Breast epithelium (tissue), 4 donors: ENCODE measurements at regions not wholly inside any gene's neighbourhood (a gene's known extent, or its start where the extent isn't known, plus 50 kb on each side); places are given as distances from the start of the nearest gene placed in this dataset.

Experiments used
- DNase-seq, 2 donors: peaks; one replicate each; pipeline ENCODE4 v3.0.0-alpha.2; 2019; ENCODE audit warnings: low spot score in 2 of 2
- H3K27ac ChIP-seq, 2 donors: fragments of 200-600 bp; sonication (generic) in 1 of 2; one replicate each; pipeline ENCODE4 v1.5.1; 2016 to 2019; ENCODE audit warnings: mild to moderate bottlenecking in 1 of 2
- H3K27me3 ChIP-seq, 2 donors: fragments of 200-600 bp; sonication (generic) in 1 of 2; one replicate each; pipeline versions ENCODE4 v1.5.1 to v1.6.0; 2017 to 2019; ENCODE audit warnings: control low read depth in 1 of 2, mild to moderate bottlenecking in 1 of 2
- H3K36me3 ChIP-seq: fragments of 200-600 bp; one replicate; pipeline ENCODE4 v1.5.1; 2019
- H3K4me1 ChIP-seq, 2 donors: fragments of 200-600 bp; sonication (generic); one replicate each; pipeline ENCODE4 v1.5.1; 2016 to 2019; ENCODE audit warnings: control low read depth in 1 of 2
- H3K4me3 ChIP-seq, 3 donors: fragments of 200-600 bp; sonication (generic); 1 replicate in 2 of 3; 2 replicates in 1 of 3; pipeline ENCODE4 v1.5.1; 2016 to 2019; ENCODE audit warnings: mild to moderate bottlenecking in 3 of 3, moderate library complexity in 2 of 3
- H3K9me3 ChIP-seq, 2 donors: fragments of 200-600 bp; sonication (generic) in 1 of 2; one replicate each; pipeline ENCODE4 v1.5.1; 2016 to 2019; ENCODE audit warnings: control low read depth in 1 of 2
- POLR2A ChIP-seq: fragments of 450-650 bp; IDR thresholded peaks from one replicate; pipeline ENCODE4 v1.6.1; 2016; ENCODE audit warnings: antibody characterized with exemption, mild to moderate bottlenecking, moderate library complexity
- POLR2AphosphoS5 ChIP-seq, 3 donors: sonication (generic); formaldehyde crosslinking; IDR thresholded peaks; one replicate each; pipeline ENCODE4 v1.6.1; 2017; ENCODE audit warnings: antibody characterized with exemption in 3 of 3
- intact Hi-C: fragments of 100-400 bp; cut with DNase I; formaldehyde crosslinking; loops from one replicate; pipeline ENCODE4 v1.15.1; 2023; ENCODE audit warnings: low total_unique reads
- TF ChIP-seq, protein P1 (sequence below), 3 donors: fragments of 450-650 bp; IDR thresholded peaks; one replicate each; pipeline ENCODE4 v1.5.1; 2016 to 2017; ENCODE audit warnings: antibody characterized with exemption in 3 of 3, mild to moderate bottlenecking in 3 of 3, moderate library complexity in 3 of 3

GRCh38 chr6:129967427-129967826 lies 51.0 kb upstream of the L3MBTL3 start:
- Histone ChIP-seq H3K4me1 (no peaks in the 10 kb centered on the region), H3K4me3 (no peak overlapping the region), H3K9me3 (no peaks in the 10 kb centered on the region), H3K36me3 (no peaks in the 10 kb centered on the region), H3K27ac (no peak overlapping the region), H3K27me3 (no peaks in the 10 kb centered on the region)
- DNase-seq, result no peak
- no peak for TF ChIP-seq POLR2AphosphoS5 (IDR thresholded peaks at IDR 0.05)
- TF ChIP-seq POLR2A, result no peak
- TF ChIP-seq, protein P1, sequence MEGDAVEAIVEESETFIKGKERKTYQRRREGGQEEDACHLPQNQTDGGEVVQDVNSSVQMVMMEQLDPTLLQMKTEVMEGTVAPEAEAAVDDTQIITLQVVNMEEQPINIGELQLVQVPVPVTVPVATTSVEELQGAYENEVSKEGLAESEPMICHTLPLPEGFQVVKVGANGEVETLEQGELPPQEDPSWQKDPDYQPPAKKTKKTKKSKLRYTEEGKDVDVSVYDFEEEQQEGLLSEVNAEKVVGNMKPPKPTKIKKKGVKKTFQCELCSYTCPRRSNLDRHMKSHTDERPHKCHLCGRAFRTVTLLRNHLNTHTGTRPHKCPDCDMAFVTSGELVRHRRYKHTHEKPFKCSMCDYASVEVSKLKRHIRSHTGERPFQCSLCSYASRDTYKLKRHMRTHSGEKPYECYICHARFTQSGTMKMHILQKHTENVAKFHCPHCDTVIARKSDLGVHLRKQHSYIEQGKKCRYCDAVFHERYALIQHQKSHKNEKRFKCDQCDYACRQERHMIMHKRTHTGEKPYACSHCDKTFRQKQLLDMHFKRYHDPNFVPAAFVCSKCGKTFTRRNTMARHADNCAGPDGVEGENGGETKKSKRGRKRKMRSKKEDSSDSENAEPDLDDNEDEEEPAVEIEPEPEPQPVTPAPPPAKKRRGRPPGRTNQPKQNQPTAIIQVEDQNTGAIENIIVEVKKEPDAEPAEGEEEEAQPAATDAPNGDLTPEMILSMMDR (IDR thresholded peaks at IDR 0.05), result no peak
- intact Hi-C loops, result no loop called here

DNA sequence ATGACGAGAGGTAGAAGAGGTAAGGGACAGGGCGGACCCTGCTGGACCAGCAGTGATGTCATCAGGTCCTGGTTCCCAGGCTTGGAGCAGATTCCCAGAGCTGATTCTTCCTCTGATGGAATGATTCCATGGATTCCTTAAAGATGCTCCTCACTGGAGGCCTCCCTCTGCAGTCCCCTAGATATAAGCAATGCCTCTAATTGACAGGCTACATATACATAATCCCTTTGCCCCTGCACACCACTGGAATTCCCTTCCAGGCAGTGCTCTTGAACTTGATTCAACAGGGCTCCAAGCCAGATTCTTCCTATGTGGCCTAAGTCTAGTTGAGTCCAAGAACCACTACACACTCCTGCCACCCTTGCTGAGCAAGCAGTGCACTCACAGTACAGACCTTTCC lies 52.3 kb upstream of the L3MBTL3 start:
- no peak overlapping the region for H3K4me3 ChIP-seq
- DNase-seq, result no peak
- no peak for TF ChIP-seq POLR2AphosphoS5 (IDR thresholded peaks at IDR 0.05)
- TF ChIP-seq, protein P1 (IDR thresholded peaks at IDR 0.05), result no peak
- no peak overlapping the region for H3K27ac ChIP-seq
- H3K27me3 ChIP-seq, result no peaks in the 10 kb centered on the region
- H3K36me3 ChIP-seq, result no peaks in the 10 kb centered on the region
- H3K4me1 ChIP-seq, result no peaks in the 10 kb centered on the region
- intact Hi-C loops, result no loop called here
- H3K9me3 ChIP-seq, result no peaks in the 10 kb centered on the region

GRCh38 chr6:129965096-129965495 lies 53.3 kb upstream of the L3MBTL3 start:
- no peaks in the 10 kb centered on the region for H3K36me3 ChIP-seq
- no peaks in the 10 kb centered on the region for H3K27me3 ChIP-seq
- TF ChIP-seq POLR2AphosphoS5 (IDR thresholded peaks at IDR 0.05), result no peak
- TF ChIP-seq, protein P1 (IDR thresholded peaks at IDR 0.05), result no peak
- no peak for TF ChIP-seq POLR2A
- H3K4me1 ChIP-seq, result no peaks in the 10 kb centered on the region
- no peak overlapping the region for H3K4me3 ChIP-seq
- DNase-seq, result no peak
- intact Hi-C loops, result no loop called here
- no peak overlapping the region for H3K27ac ChIP-seq
- H3K9me3 ChIP-seq, result no peaks in the 10 kb centered on the region

DNA sequence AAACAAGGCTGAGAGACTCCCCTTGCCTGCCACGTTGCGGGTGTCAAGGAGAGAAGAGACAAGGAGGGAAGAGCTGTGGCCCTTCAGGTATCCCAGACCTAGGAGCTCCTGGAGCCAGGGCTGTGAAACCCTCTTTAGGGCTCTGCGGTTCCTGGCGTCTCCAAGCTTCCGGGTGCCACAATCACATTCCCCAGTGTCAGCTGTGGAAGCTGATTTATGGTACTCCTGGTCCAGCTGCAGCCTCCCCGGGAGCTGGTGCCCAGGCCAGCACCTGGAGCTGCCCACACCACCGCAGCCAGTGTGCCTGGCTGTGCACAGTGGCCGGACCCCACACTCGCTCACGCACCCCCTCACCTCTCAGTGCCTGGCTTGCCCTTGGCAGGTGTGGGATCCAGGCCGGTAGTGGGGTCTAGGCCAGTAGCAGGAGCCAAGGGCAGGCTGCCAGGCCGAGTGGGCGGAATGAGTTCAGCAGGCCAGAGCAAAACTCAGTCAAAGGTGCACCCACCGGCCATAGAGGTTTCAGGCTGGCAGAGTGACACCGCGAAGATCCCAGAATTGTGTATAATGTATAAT lies 58.9 kb upstream of the L3MBTL3 start:
- peak overlapping the region in 1 of 3 donors; percentile 39 for H3K4me3 ChIP-seq
- no peaks in the 10 kb centered on the region for H3K36me3 ChIP-seq
- H3K4me1 ChIP-seq, result no peaks in the 10 kb centered on the region
- H3K27me3 ChIP-seq, result no peaks in the 10 kb centered on the region
- no peak overlapping the region for H3K27ac ChIP-seq
- intact Hi-C loops, result no loop called here
- H3K9me3 ChIP-seq, result no peaks in the 10 kb centered on the region
- DNase-seq, result no peak
- TF ChIP-seq POLR2AphosphoS5 (IDR thresholded peaks at IDR 0.05), result no peak
- TF ChIP-seq, protein P1 (IDR thresholded peaks at IDR 0.05), result no peak
- no peak for TF ChIP-seq POLR2A

DNA sequence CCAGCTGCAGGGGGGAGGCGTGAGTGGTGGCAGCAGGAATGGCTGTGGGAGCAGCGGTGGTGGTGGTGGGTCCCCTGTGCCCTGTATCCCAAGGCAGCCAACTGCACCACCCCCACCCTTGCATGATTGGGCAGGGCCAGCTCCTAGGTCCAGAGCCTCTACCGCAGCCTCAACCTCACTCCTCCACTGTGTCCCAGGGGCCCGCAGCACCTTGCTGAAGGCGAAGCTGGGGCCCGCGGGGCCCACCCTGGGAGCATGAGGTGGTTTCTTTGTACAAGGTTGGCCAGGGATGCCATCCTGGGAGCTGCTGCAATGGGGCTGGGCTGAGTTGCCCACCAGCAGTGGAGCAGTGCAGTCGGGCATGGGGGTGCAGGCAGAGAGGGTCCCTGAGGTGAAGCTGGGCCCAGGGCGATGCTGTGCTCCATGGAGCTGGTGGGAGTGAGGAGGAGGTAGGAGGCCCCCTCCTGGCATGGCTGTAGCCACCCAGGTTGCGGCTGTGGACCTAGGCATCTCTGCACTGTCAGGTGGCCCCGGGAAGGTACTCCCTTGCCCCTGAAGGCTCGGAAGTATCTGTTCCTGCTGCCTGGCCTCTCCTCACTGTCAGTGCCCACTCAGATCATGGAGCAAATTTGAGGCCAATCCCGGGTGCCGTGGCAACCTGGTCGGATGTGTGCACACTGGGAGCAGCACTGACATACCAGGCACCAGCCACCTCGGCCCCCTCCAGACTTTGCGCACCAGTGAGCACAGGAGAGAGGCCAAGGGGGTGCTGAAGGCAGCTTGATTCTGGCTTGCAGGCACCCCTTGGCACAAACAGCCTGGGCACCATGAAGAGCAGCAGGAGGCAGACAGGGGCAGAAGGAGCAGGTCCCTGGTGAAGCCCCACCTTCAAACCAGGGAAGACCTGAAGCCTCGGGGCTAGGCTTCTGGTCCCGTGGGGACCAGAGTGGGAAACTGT lies 60.2 kb upstream of the L3MBTL3 start:
- Histone ChIP-seq H3K9me3 (no peaks in the 10 kb centered on the region), H3K27ac (no peak overlapping the region), H3K4me3 (no peak overlapping the region), H3K36me3 (no peaks in the 10 kb centered on the region), H3K27me3 (no peaks in the 10 kb centered on the region), H3K4me1 (no peaks in the 10 kb centered on the region)
- intact Hi-C loops, result no loop called here
- DNase-seq, result no peak
- TF ChIP-seq POLR2A (no peak), POLR2AphosphoS5 (IDR thresholded peaks at IDR 0.05) (no peak)
- TF ChIP-seq, protein P1 (IDR thresholded peaks at IDR 0.05), result no peak
